IMR-90 (cell line): ENCODE measurements at regions not wholly inside any gene's neighbourhood (a gene's known extent, or its start where the extent isn't known, plus 50 kb on each side); places are given as distances from the start of the nearest gene placed in this dataset.

Experiments used
- BHLHE40 ChIP-seq: fragments of 150-350 bp; IDR thresholded peaks from 2 replicates; pipeline ENCODE4 v1.6.1; 2016; ENCODE audit warnings: mild to moderate bottlenecking, low read depth, low read length
- CEBPB ChIP-seq: IDR thresholded peaks from 2 replicates; pipeline ENCODE4 v1.6.1; 2012; ENCODE audit warnings: low read depth, low read length, improper control_type of control experiment
- CHD1 ChIP-seq: IDR thresholded peaks from 2 replicates; pipeline ENCODE4 v1.6.1; 2012; ENCODE audit warnings: low read depth, low read length, improper control_type of control experiment
- MAZ ChIP-seq: IDR thresholded peaks from 2 replicates; pipeline ENCODE4 v1.6.1; 2012; ENCODE audit warnings: low read depth, mild to moderate bottlenecking, low read length, improper control_type of control experiment, moderate library complexity, borderline replicate concordance
- MXI1 ChIP-seq: IDR thresholded peaks from 2 replicates; pipeline ENCODE4 v1.6.1; 2012; ENCODE audit warnings: low read depth, mild to moderate bottlenecking, low read length, moderate library complexity, borderline replicate concordance
- NFE2L2 ChIP-seq: fragments of 150-350 bp; IDR thresholded peaks from 2 replicates; pipeline ENCODE4 v1.6.1; 2016; ENCODE audit warnings: low read depth, mild to moderate bottlenecking, low read length
- POLR2A ChIP-seq: IDR thresholded peaks from 2 replicates; pipeline ENCODE4 v1.6.1; 2012; ENCODE audit warnings: mild to moderate bottlenecking, low read depth, low read length
- RAD21 ChIP-seq: IDR thresholded peaks from 2 replicates; pipeline ENCODE4 v1.6.1; 2012; ENCODE audit warnings: low read length, improper control_type of control experiment
- RCOR1 ChIP-seq: IDR thresholded peaks from 2 replicates; pipeline ENCODE4 v1.6.1; 2012; ENCODE audit warnings: mild to moderate bottlenecking, low read length, improper control_type of control experiment; ENCODE audit not compliant: insufficient replicate concordance
- RFX5 ChIP-seq: IDR thresholded peaks from 2 replicates; pipeline ENCODE4 v1.8.0; 2012; ENCODE audit warnings: low read depth, mild to moderate bottlenecking, low read length, moderate library complexity
- SMC3 ChIP-seq: fragments of 150-350 bp; IDR thresholded peaks from 2 replicates; pipeline ENCODE4 v1.6.1; 2016; ENCODE audit warnings: low read depth, mild to moderate bottlenecking, antibody characterized with exemption, low read length, moderate library complexity
- TF ChIP-seq, protein P1 (sequence below): conservative IDR thresholded peaks from 2 replicates; pipeline ENCODE4 v1.5.1; 2012; ENCODE audit warnings: mild to moderate bottlenecking, low read depth, low read length, improper control_type of control experiment
- TF ChIP-seq, protein P2 (sequence below): fragments of 150-350 bp; IDR thresholded peaks from 2 replicates; pipeline ENCODE4 v1.6.1; 2017; ENCODE audit warnings: mild to moderate bottlenecking, antibody characterized with exemption, low read length, low read depth
- TF ChIP-seq, protein P3 (sequence below): fragments of 150-350 bp; IDR thresholded peaks from 2 replicates; pipeline ENCODE4 v1.6.1; 2016; ENCODE audit warnings: low read depth, mild to moderate bottlenecking, low read length, moderate library complexity, borderline replicate concordance

DNA sequence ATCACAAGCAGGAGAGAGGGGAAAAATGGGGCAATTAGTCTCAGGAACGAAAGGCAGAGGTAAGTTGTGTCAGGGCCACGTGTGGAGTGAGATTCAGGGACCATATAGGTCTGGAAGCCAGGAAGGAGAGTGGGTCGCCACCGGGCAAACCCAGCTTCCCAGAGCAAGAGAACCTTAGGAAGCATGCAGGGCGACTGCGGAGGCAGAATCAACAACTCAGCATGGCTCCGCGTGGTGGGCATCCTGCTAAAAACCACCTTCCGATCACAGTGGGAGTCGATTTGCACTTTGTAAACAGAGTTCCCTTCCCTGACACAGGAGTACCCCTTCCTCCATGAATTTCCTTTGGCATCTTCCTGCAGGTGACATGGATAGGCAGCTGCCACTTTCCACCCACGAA, 114.6 kb downstream of the TTC32 start:
- TF ChIP-seq, protein P1, sequence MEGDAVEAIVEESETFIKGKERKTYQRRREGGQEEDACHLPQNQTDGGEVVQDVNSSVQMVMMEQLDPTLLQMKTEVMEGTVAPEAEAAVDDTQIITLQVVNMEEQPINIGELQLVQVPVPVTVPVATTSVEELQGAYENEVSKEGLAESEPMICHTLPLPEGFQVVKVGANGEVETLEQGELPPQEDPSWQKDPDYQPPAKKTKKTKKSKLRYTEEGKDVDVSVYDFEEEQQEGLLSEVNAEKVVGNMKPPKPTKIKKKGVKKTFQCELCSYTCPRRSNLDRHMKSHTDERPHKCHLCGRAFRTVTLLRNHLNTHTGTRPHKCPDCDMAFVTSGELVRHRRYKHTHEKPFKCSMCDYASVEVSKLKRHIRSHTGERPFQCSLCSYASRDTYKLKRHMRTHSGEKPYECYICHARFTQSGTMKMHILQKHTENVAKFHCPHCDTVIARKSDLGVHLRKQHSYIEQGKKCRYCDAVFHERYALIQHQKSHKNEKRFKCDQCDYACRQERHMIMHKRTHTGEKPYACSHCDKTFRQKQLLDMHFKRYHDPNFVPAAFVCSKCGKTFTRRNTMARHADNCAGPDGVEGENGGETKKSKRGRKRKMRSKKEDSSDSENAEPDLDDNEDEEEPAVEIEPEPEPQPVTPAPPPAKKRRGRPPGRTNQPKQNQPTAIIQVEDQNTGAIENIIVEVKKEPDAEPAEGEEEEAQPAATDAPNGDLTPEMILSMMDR: no peak
- TF ChIP-seq, protein P2, sequence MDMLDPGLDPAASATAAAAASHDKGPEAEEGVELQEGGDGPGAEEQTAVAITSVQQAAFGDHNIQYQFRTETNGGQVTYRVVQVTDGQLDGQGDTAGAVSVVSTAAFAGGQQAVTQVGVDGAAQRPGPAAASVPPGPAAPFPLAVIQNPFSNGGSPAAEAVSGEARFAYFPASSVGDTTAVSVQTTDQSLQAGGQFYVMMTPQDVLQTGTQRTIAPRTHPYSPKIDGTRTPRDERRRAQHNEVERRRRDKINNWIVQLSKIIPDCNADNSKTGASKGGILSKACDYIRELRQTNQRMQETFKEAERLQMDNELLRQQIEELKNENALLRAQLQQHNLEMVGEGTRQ: no peak
- TF ChIP-seq SMC3: no peak
- no peak for TF ChIP-seq POLR2A
- TF ChIP-seq CEBPB: no peak
- TF ChIP-seq RFX5: no peak
- no peak for TF ChIP-seq MAZ
- no peak for TF ChIP-seq CHD1
- TF ChIP-seq BHLHE40: no peak
- no peak for TF ChIP-seq RAD21
- TF ChIP-seq NFE2L2: no peak
- TF ChIP-seq, protein P3, sequence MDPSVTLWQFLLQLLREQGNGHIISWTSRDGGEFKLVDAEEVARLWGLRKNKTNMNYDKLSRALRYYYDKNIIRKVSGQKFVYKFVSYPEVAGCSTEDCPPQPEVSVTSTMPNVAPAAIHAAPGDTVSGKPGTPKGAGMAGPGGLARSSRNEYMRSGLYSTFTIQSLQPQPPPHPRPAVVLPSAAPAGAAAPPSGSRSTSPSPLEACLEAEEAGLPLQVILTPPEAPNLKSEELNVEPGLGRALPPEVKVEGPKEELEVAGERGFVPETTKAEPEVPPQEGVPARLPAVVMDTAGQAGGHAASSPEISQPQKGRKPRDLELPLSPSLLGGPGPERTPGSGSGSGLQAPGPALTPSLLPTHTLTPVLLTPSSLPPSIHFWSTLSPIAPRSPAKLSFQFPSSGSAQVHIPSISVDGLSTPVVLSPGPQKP: no peak
- TF ChIP-seq RCOR1: no peak
- no peak for TF ChIP-seq MXI1
